H1 (cell line): ENCODE measurements at regions not wholly inside any gene's neighbourhood (a gene's known extent, or its start where the extent isn't known, plus 50 kb on each side); places are given as distances from the start of the nearest gene placed in this dataset.

ENCODE experiments used
- CTCF ChIA-PET: fragments of 300-600 bp; sonication (Branson Sonifier 250); formaldehyde crosslinking; loops from one replicate; lab custom pipeline; 2021; ENCODE audit not compliant: partially characterized antibody; lab: Charles Lee
- POLR2A ChIA-PET: fragments of 300-600 bp; sonication (Branson Sonifier 250); formaldehyde crosslinking; loops from one replicate; lab custom pipeline; 2021; ENCODE audit warnings: inconsistent platforms; ENCODE audit not compliant: partially characterized antibody; lab: Charles Lee
- DNase-seq, 2 experiments: peaks; one replicate each; pipeline versions ENCODE4 v3.0.0 to v3.0.0-alpha.2; 2010 to 2022; ENCODE audit warnings: low spot score in 2 of 2, low read depth in 1 of 2, mixed read lengths in 1 of 2
- FAIRE-seq: peaks from 2 replicates; lab custom pipeline; 2011; peaks lifted over from hg19 to GRCh38; lab: Jason Lieb, UNC
- H2AFZ ChIP-seq: 2 replicates; pipeline ENCODE4 v1.8.1; 2012; ENCODE audit warnings: low read length, inconsistent platforms
- H2AK5ac ChIP-seq: 2 replicates; pipeline ENCODE4 v1.6.1; 2013; ENCODE audit warnings: low read depth, low read length
- H2BK120ac ChIP-seq: replicated peaks from 2 replicates; pipeline ENCODE3; 2013; ENCODE audit warnings: low read depth, low read length, inconsistent platforms
- H2BK12ac ChIP-seq: 2 replicates; pipeline ENCODE4 v1.6.1; 2013; ENCODE audit warnings: low read depth, low read length
- H2BK15ac ChIP-seq: 2 replicates; pipeline ENCODE4 v1.6.1; 2013; ENCODE audit warnings: low read length
- H2BK20ac ChIP-seq: 2 replicates; pipeline ENCODE4 v1.6.1; 2013; ENCODE audit warnings: low read length
- H2BK5ac ChIP-seq: 2 replicates; pipeline ENCODE4 v1.6.1; 2013; ENCODE audit warnings: low read depth, low read length
- H3K14ac ChIP-seq: 2 replicates; pipeline ENCODE4 v1.6.1; 2013; ENCODE audit warnings: inconsistent platforms; ENCODE audit not compliant: insufficient read length
- H3K18ac ChIP-seq: 2 replicates; pipeline ENCODE4 v1.6.1; 2013; ENCODE audit warnings: low read length; ENCODE audit errors: extremely low read depth
- H3K23ac ChIP-seq: 2 replicates; pipeline ENCODE4 v1.6.1; 2013; ENCODE audit warnings: inconsistent platforms; ENCODE audit not compliant: insufficient read length
- H3K23me2 ChIP-seq: 2 replicates; pipeline ENCODE4 v1.6.1; 2013; ENCODE audit warnings: low read depth, low read length
- H3K27ac ChIP-seq: 2 replicates; pipeline ENCODE4 v1.6.1; 2011; ENCODE audit warnings: low read depth, low read length, inconsistent platforms
- H3K27me3 ChIP-seq, 4 experiments: replicated peaks in 1 of 4; 1 replicate in 1 of 4; 2 replicates in 3 of 4; pipeline versions ENCODE4 v1.6.1 to v1.8.1; 2011 to 2013; ENCODE audit warnings: low read length in 3 of 4, mild to moderate bottlenecking in 3 of 4, inconsistent platforms in 2 of 4, mixed read lengths in 2 of 4, moderate library complexity in 1 of 4; ENCODE audit not compliant: control insufficient read depth in 3 of 4, insufficient read depth in 3 of 4; ENCODE audit errors: extremely low read depth in 1 of 4
- H3K36me3 ChIP-seq, 4 experiments: 2 replicates each; pipeline versions ENCODE4 v1.6.1 to v1.8.1; 2011 to 2013; ENCODE audit warnings: mild to moderate bottlenecking in 4 of 4, low read length in 3 of 4, moderate library complexity in 2 of 4, control low read depth in 1 of 4, inconsistent platforms in 1 of 4; ENCODE audit not compliant: insufficient read depth in 4 of 4, control insufficient read depth in 2 of 4
- H3K4ac ChIP-seq: replicated peaks from 2 replicates; pipeline ENCODE3; 2013; ENCODE audit warnings: low read length, low read depth, mixed read lengths, inconsistent platforms; ENCODE audit not compliant: insufficient read length
- H3K4me1 ChIP-seq, 4 experiments: replicated peaks in 1 of 4; 1 replicate in 1 of 4; 2 replicates in 3 of 4; pipeline versions ENCODE4 v1.6.1 to v1.8.1; 2011 to 2013; ENCODE audit warnings: low read length in 3 of 4, inconsistent platforms in 2 of 4, mixed read lengths in 1 of 4; ENCODE audit not compliant: insufficient read depth in 4 of 4, control insufficient read depth in 3 of 4
- H3K4me2 ChIP-seq, 2 experiments: 2 replicates each; pipeline versions ENCODE4 v1.6.1 to v1.8.1; 2011 to 2013; ENCODE audit warnings: low read depth in 2 of 2, low read length in 2 of 2, control low read depth in 1 of 2, inconsistent platforms in 1 of 2, mild to moderate bottlenecking in 1 of 2; ENCODE audit not compliant: insufficient read depth in 1 of 2
- H3K4me3 ChIP-seq, 4 experiments: fragments of 200-600, 300-600 bp in 1 of 4; sonication (generic), shearing (Covaris generic), sonication (Bioruptor Twin) in 1 of 4; 2 replicates each; pipeline versions ENCODE4 v1.5.1 to v1.8.1; 2011 to 2016; ENCODE audit warnings: low read length in 4 of 4, low read depth in 3 of 4, control low read depth in 2 of 4, inconsistent platforms in 2 of 4, mild to moderate bottlenecking in 2 of 4, mixed read lengths in 1 of 4, moderate library complexity in 1 of 4; ENCODE audit not compliant: insufficient read depth in 2 of 4; ENCODE audit errors: extremely low read depth in 1 of 4
- H3K56ac ChIP-seq: replicated peaks from 2 replicates; pipeline ENCODE3; 2013; ENCODE audit warnings: low read depth, mild to moderate bottlenecking, mixed read lengths, low read length, inconsistent platforms; ENCODE audit not compliant: insufficient read length
- H3K79me1 ChIP-seq: 2 replicates; pipeline ENCODE4 v1.6.1; 2013; ENCODE audit warnings: low read depth, low read length, control low read depth
- H3K79me2 ChIP-seq, 2 experiments: 2 replicates each; pipeline versions ENCODE4 v1.6.1 to v1.8.1; 2012 to 2013; ENCODE audit warnings: low read length in 2 of 2, mild to moderate bottlenecking in 2 of 2, inconsistent platforms in 1 of 2; ENCODE audit not compliant: insufficient read depth in 2 of 2, control insufficient read depth in 1 of 2
- H3K9ac ChIP-seq, 4 experiments: replicated peaks in 1 of 4; 1 replicate in 1 of 4; 2 replicates in 3 of 4; pipeline versions ENCODE4 v1.6.1 to v1.8.1; 2011 to 2013; ENCODE audit warnings: low read depth in 3 of 4, low read length in 3 of 4, control low read depth in 2 of 4, mild to moderate bottlenecking in 2 of 4, moderate library complexity in 2 of 4, inconsistent platforms in 1 of 4; ENCODE audit errors: extremely low read depth in 1 of 4
- H3K9me3 ChIP-seq, 2 experiments: 2 replicates each; pipeline versions ENCODE4 v1.6.1 to v1.8.1; 2012 to 2013; ENCODE audit warnings: mild to moderate bottlenecking in 2 of 2, moderate library complexity in 2 of 2, control low read depth in 1 of 2, inconsistent platforms in 1 of 2, low read depth in 1 of 2, low read length in 1 of 2, mixed read lengths in 1 of 2; ENCODE audit not compliant: insufficient read depth in 2 of 2
- H4K20me1 ChIP-seq, 2 experiments: replicated peaks in 1 of 2; 2 replicates each; pipeline versions ENCODE3 to v1.8.1; 2011 to 2013; ENCODE audit warnings: inconsistent platforms in 2 of 2, low read length in 2 of 2, mild to moderate bottlenecking in 1 of 2; ENCODE audit not compliant: insufficient read depth in 2 of 2, control insufficient read depth in 1 of 2
- H4K5ac ChIP-seq: 2 replicates; pipeline ENCODE4 v1.6.1; 2013; ENCODE audit warnings: low read length, low read depth, mixed read lengths, inconsistent platforms; ENCODE audit not compliant: insufficient read length
- H4K8ac ChIP-seq: 2 replicates; pipeline ENCODE4 v1.8.0; 2013; ENCODE audit warnings: mild to moderate bottlenecking, moderate library complexity, low read length, inconsistent platforms; ENCODE audit not compliant: insufficient read depth; ENCODE audit errors: extremely low read depth
- H4K91ac ChIP-seq: replicated peaks from 2 replicates; pipeline ENCODE3; 2013; ENCODE audit warnings: low read length, mixed read lengths, inconsistent platforms; ENCODE audit not compliant: insufficient read length
- ASH2L ChIP-seq: fragments of 200-600, 300-600 bp; sonication (generic); IDR thresholded peaks from one replicate; pipeline ENCODE4 v1.7.1; 2017; ENCODE audit warnings: low read length
- BRCA1 ChIP-seq: IDR thresholded peaks from 2 replicates; pipeline ENCODE4 v1.6.1; 2012; ENCODE audit warnings: low read depth, low read length, improper control_type of control experiment
- CEBPB ChIP-seq: IDR thresholded peaks from 2 replicates; pipeline ENCODE4 v1.6.1; 2012; ENCODE audit warnings: low read depth, low read length
- EGR1 ChIP-seq: IDR thresholded peaks from 2 replicates; pipeline ENCODE4 v1.6.1; 2011; ENCODE audit warnings: low read depth, low read length, borderline replicate concordance
- EZH2 ChIP-seq: fragments of 200-600 bp; sonication (generic); IDR thresholded peaks from 2 replicates; pipeline ENCODE4 v1.7.1; 2012; ENCODE audit warnings: low read depth, mild to moderate bottlenecking, moderate library complexity, low read length, inconsistent platforms; ENCODE audit not compliant: severe bottlenecking
- JUN ChIP-seq: IDR thresholded peaks from 2 replicates; pipeline ENCODE4 v1.6.1; 2011; ENCODE audit warnings: low read depth, mild to moderate bottlenecking, improper control_type of control experiment, low read length
- MAX ChIP-seq: IDR thresholded peaks from 2 replicates; pipeline ENCODE4 v1.6.1; 2012; ENCODE audit warnings: inconsistent platforms
- NANOG ChIP-seq: IDR thresholded peaks from 2 replicates; pipeline ENCODE4 v1.6.1; 2011; ENCODE audit warnings: low read length, low read depth, mild to moderate bottlenecking, inconsistent platforms; ENCODE audit not compliant: insufficient read depth, poor library complexity, severe bottlenecking
- POLR2AphosphoS5 ChIP-seq: IDR thresholded peaks from 2 replicates; pipeline ENCODE4 v1.6.1; 2011; ENCODE audit warnings: low read depth, low read length
- RNF2 ChIP-seq: fragments of 200-900, 300-1000 bp; sonication (generic); IDR thresholded peaks from 2 replicates; pipeline ENCODE4 v1.7.1; 2016; ENCODE audit warnings: borderline replicate concordance, low read depth, mild to moderate bottlenecking, antibody characterized with exemption, low read length; ENCODE audit not compliant: poor library complexity, severe bottlenecking; ENCODE audit errors: missing control alignments
- RXRA ChIP-seq: IDR thresholded peaks from 2 replicates; pipeline ENCODE4 v1.6.1; 2011; ENCODE audit warnings: low read depth, mild to moderate bottlenecking, low read length, moderate library complexity; ENCODE audit not compliant: insufficient read depth
- TAF1 ChIP-seq: IDR thresholded peaks from 2 replicates; pipeline ENCODE4 v1.6.1; 2011; ENCODE audit warnings: mild to moderate bottlenecking, low read depth, low read length
- WGBS, 2 experiments: shearing (Covaris generic) in 1 of 2; methylation state at CpG; one replicate each; pipeline versions ENCODE4 v1.1.6 to v1.1.7; 2013 to 2015; ENCODE audit warnings: low lambda C conversion rate in 2 of 2, mixed read lengths in 2 of 2, inconsistent platforms in 1 of 2, low coverage in 1 of 2, missing lambda C conversion rate in 1 of 2; ENCODE audit not compliant: insufficient replicate concordance in 2 of 2, insufficient coverage in 1 of 2, insufficient read length in 1 of 2; ENCODE audit errors: extremely low coverage in 1 of 2, missing lambda C conversion rate in 1 of 2; 5-methylcytosine and 5-hydroxymethylcytosine counted together

GRCh38 chr11:128018692-128019091, 568.7 kb downstream of the ETS1 start:
- no peak overlapping the region for H2BK5ac ChIP-seq
- no peak overlapping the region for H2AFZ ChIP-seq
- no peak overlapping the region for H4K5ac ChIP-seq
- no peaks in the 10 kb centered on the region for H4K20me1 ChIP-seq
- H3K4me1 ChIP-seq: no peaks in the 10 kb centered on the region
- H3K56ac ChIP-seq: no peak overlapping the region
- H3K79me1 ChIP-seq: no peaks in the 10 kb centered on the region
- no peak for TF ChIP-seq MAX
- TF ChIP-seq NANOG: no peak
- no peak for TF ChIP-seq EGR1
- TF ChIP-seq RNF2: no peak
- TF ChIP-seq POLR2AphosphoS5: no peak
- no peak for TF ChIP-seq EZH2
- no peak for TF ChIP-seq ASH2L
- TF ChIP-seq BRCA1: no peak
- TF ChIP-seq JUN: no peak
- TF ChIP-seq TAF1: no peak
- TF ChIP-seq CEBPB: no peak
- TF ChIP-seq RXRA: no peak
- H3K4me3 ChIP-seq: no peak overlapping the region
- H2AK5ac ChIP-seq: no peak overlapping the region
- no peak overlapping the region for H3K4ac ChIP-seq
- no peak overlapping the region for H3K9ac ChIP-seq
- POLR2A ChIA-PET: no interaction called here
- no peak overlapping the region for H3K14ac ChIP-seq
- H3K27ac ChIP-seq: no peak overlapping the region
- H3K27me3 ChIP-seq: no peaks in the 10 kb centered on the region
- H3K23ac ChIP-seq: no peak overlapping the region
- H4K91ac ChIP-seq: no peak overlapping the region
- FAIRE-seq: no peak
- no peak overlapping the region for H2BK12ac ChIP-seq
- no peaks in the 10 kb centered on the region; the same call in 1 of the 2 replicates for H3K23me2 ChIP-seq
- no peak overlapping the region for H2BK15ac ChIP-seq
- no peaks in the 10 kb centered on the region for H3K36me3 ChIP-seq
- no peak overlapping the region for H2BK120ac ChIP-seq
- no peaks in the 10 kb centered on the region for H3K9me3 ChIP-seq
- CTCF ChIA-PET: interaction anchor here (1.2 to 3.4 kb wide), 3 partner anchors 10 to 1578 kb away, joined by 3 to 14 read pairs (median 8); no protein-coding TSS in a partner anchor
- WGBS, 2 experiments: 93% methylated on average over 6 of the region's 6 CpGs; no CpG with 5 or more reads in 1 of the 2 experiments
- H3K79me2 ChIP-seq: no peaks in the 10 kb centered on the region
- DNase-seq: no peak
- no peak overlapping the region for H3K18ac ChIP-seq
- H4K8ac ChIP-seq: no peak overlapping the region
- H2BK20ac ChIP-seq: no peak overlapping the region
- H3K4me2 ChIP-seq: no peak overlapping the region
